ENCODE measurements at regions not wholly inside any gene's neighbourhood (a gene's known extent, or its start where the extent isn't known, plus 50 kb on each side); places are given as distances from the start of the nearest gene placed in this dataset.
"Not testable (repeated sequence)": the region's sequence is repeated elsewhere in the genome, so short reads cannot be mapped to it uniquely, and the experiment has no call there.

DNA sequence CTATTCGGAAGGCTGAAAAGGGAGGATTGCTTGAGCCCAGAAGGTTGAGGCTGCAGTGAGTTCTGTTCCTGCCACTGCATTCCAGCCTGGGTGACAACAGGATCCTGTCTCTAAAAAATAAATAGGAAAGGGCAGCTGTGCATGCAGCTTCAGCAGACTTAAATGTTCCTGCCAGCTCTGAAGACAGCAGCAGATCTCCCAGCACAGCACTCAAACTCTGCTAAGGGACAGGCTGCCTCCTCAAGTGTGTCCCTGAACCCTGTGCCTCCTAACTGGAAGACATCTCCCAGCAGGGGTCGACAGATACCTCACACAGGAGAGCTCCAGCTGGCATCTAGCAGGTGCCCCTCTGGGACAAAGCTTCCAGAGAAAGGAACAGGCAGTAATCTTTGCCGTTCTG lies 117.9 kb downstream of the CXCL12 start:
- no peak for DNase-seq

- DNase-seq: no peak
Observed at GRCh38 chr10:44264244-44264643, 120.7 kb downstream of the CXCL12 start.

- DNase-seq: no peak
Observed at GRCh38 chr10:44263771-44264170, 121.1 kb downstream of the CXCL12 start.

- DNase-seq: no peak
Observed at GRCh38 chr10:44262551-44263251, 122.2 kb downstream of the CXCL12 start.

DNA sequence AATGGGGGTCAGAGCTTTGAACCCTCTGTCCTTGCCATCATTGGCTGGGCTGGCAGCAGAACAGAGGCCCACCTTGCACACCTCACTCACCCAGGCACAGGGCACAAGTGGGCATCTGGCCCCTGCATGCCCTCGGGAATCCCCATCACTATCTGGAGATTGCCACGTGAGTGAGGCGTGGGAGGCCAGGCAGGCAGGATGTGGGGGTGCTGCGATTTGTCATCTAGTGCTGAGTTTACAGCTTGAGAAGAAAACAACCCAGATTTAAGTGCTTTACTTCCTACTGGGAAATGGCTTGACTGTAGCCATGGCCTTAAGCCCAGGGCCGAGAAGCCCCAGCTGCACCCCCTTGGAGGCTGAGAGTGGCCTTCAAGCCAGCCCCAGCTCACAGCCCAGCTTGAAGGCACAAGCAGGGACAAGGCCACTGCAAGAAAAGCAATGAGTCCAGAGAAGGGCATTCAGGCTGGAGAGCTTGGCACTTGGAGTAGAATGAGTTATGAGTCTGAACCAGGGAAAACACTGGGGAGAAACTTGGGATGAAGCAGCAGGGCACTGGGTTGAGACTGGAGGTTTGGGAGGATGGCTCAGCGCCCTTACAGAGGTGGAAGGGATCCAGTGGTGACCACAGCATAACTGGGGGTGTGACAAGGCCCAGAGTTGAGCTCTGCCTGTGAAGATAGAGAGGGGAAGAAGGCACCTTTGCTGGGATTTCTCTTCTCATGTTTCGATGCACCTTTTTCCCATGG lies 123.0 kb downstream of the CXCL12 start:
- no peak for DNase-seq

DNA sequence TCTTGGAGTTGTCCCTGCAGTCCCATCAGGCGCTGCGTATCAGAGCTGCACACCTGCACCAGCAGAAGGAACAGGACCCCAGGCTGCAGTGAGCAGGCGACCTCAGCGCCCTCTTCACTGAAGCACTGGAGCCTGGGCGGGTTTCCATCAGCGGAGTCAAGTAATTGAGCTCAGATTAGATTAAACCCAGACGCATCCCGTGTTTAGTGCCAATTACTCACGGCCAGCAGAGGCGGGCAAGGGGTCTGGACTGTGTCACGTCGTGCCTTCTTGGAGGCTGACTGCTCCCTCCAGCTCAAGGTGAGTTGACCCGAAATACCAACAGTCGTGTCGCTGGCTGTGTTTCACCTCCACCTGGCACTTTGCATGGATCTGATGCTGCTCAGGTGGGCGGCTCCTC lies 123.6 kb downstream of the CXCL12 start:
- no peak for DNase-seq

- no peak for DNase-seq
Observed at GRCh38 chr10:44260286-44260928, 124.5 kb downstream of the CXCL12 start.

GRCh38 chr10:44259090-44259874 lies 125.6 kb downstream of the CXCL12 start:
- DNase-seq: no peak

- DNase-seq: no peak
Observed at GRCh38 chr10:44258460-44259089, 126.3 kb downstream of the CXCL12 start.

GRCh38 chr10:44258019-44258418 lies 126.9 kb downstream of the CXCL12 start:
- DNase-seq: no peak

GRCh38 chr10:44253769-44254462 lies 131.0 kb downstream of the CXCL12 start:
- DNase-seq: no peak

- DNase-seq: not testable (repeated sequence)
Observed at GRCh38 chr10:44252631-44253030, 132.3 kb downstream of the CXCL12 start.

DNA sequence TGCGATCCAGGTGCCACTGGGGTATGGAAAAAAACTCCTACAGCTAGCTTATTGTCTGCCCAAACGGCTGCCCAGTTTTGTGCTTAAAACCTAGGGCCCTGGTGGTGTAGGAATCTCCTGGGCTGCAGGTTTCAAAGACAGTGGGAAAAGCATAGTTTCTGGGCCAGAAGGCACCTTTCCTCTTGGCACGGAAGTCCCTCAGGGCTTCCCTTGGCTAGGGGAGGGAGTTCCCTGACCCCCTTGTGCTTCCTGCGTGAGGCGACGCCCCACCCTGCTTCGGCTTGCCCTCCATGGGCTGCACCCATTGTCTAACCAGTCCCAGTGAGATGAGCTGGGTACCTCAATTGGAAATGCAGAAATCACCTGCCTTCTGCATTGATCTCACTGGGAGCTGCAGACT lies 135.0 kb downstream of the CXCL12 start:
- not testable (repeated sequence) for DNase-seq

GRCh38 chr10:44249490-44249889 lies 135.4 kb downstream of the CXCL12 start:
- DNase-seq: no peak

GRCh38 chr10:44246700-44247099 lies 138.2 kb downstream of the CXCL12 start:
- DNase-seq: not testable (repeated sequence)

GRCh38 chr10:44246287-44246686 lies 138.6 kb downstream of the CXCL12 start:
- not testable (repeated sequence) for DNase-seq

- DNase-seq: no peak
Observed at GRCh38 chr10:44245601-44245938, 139.3 kb downstream of the CXCL12 start.

- no peak for DNase-seq
Observed at GRCh38 chr10:44244745-44245600, 139.9 kb downstream of the CXCL12 start.

DNA sequence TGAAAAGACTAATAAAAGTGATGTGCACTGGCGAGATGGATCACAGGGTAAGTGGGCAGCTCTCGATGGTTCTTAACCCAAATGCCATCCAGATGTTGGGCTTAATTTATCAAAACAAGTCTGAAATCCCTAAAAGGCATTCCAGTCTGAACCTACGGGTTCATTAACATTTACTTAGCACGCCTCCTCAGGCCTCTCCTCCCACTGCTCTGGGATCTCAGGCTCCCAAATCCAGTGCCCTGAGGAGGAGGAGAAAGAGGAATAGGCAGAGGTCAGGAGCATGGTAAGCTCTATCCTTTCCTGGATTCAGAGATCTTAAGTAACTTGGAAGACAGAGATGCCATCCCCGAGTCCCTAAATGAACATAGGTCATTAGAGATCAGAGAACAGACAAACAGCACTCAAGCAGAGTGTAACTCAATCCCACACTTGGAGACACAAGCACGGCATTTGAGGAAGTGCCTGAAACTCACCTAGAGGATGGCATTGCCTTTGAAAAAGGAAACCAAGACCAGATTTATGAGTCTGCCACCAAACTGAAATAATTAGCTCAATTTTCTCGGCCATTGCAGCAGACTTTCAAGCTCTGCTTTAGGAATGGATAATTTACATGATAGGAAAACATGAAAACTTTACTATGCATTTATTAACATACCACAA lies 140.9 kb downstream of the CXCL12 start:
- DNase-seq: no peak

- DNase-seq: peak; percentile 25
Observed at GRCh38 chr10:44242826-44243225, 142.1 kb downstream of the CXCL12 start.

- DNase-seq: no peak
Observed at GRCh38 chr10:44242091-44242490, 142.8 kb downstream of the CXCL12 start.

All from hematopoietic multipotent progenitor cell treated with erythropoietin and hydrocortisone succinate and interleukin-3 and kit ligand, for 4 days (in vitro differentiated cells).